ENCODE measurements at regions not wholly inside any gene's neighbourhood (a gene's known extent, or its start where the extent isn't known, plus 50 kb on each side); places are given as distances from the start of the nearest gene placed in this dataset.

DNA sequence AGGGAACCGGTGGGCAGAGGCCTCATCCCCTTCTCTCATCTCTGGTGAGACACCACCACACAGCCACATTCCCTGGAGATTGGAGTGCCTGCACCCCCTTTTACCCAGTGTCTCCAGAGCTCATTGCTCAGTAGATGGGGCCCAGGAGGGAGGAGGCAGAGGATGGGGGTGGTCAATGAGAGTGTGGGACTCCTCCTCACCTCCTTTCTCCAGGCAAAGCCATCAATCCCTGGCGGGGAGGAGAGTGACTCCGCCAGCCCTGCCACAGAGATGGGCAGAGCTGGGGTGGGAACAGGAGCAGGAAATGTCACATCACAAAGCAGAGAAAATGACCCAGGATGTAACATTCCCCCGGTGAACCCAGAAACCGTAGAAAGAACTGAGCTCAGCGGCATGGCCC lies 117.2 kb downstream of the MATN1 start:
- no peak for DNase-seq

DNA sequence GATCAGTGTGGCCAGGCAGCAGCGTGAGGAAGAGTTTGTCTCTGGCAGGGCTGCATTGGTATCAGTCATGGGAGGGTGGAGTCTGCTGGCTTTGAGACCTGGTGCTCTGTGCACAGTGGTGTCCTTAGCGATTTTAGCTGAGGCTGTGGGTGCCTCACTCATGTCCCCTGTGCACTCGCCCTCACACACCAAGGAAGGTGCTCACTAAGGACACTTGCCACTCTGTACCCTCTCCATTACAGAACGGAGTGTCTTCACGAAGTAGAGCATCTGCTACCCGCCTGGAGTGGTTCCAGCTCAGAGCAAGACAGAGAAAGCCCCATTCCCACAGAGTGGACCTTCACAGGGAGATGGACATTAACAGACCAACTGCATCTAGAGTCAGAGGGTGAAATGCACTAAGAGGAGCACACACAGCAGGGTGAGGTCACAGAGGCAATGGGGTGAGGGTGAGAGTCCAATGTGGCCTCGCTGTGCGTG lies 117.9 kb downstream of the MATN1 start:
- DNase-seq: no peak

DNA sequence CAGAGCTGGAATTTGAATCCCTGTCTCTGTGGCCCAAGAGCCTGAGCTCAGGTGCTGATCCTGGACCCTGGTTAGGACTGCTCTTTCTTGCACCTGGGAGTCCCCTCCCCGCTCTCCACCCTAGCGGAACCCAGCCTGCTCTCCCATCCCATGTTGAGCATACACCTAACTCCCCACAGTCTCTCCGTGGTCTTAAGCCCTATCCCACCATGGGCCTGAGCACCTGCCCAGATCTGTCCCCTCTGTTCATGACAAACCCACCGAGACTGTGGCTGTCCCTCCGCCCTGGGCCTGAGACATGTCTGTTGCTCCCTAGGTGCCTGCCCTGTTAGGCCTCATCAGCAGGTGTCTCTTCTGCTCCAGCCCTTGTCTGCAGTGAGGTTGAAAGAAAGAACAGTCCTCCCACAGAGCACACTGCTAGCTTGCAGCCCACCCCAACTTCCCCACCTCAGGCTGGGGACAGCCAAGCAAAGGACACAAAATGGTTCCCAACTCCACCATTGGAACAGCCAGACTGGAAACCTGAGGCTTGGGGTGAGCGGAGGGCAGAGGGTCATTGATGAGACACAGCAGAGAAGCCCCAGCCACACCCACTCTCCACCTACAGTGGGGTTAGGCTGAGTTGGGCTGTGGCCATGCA lies 118.5 kb downstream of the MATN1 start:
- no peak for DNase-seq

DNA sequence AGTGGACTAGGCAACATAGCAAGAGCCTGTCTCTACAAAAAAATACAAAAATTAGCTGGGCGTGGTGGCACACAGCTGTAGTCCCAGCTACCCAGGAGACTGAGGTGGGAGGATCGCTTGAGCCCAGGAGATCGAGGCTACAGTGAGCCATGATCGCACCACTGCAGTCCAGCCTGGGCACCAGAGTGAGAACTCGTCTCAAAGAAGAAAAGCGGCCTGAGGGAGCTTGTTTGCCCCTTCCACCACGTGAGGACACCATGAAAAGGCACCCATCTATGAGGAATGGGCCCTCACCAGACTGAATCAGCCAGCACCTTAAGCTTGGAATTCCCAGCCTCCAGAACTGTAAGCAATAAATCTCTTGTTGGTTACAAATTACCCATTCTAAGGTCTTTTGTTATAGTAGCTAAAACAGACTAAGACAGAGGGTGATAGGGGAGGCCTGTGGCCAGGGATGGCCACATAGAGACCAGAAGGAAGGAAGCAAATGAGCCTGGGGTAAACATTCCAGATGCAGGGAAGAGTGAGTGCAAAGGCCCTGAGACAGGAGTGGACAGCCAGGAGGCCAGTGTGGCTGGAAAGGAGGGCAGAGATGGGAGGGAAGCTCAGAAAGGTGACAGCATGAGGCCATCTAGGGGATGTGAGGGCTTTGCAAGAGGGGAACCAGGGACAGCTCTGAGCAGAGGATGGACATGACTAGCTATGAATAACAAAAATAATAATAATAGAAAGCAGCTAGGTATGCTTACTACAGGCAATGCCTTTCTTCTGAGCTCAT lies 120.1 kb downstream of the MATN1 start:
- DNase-seq: no peak

DNA sequence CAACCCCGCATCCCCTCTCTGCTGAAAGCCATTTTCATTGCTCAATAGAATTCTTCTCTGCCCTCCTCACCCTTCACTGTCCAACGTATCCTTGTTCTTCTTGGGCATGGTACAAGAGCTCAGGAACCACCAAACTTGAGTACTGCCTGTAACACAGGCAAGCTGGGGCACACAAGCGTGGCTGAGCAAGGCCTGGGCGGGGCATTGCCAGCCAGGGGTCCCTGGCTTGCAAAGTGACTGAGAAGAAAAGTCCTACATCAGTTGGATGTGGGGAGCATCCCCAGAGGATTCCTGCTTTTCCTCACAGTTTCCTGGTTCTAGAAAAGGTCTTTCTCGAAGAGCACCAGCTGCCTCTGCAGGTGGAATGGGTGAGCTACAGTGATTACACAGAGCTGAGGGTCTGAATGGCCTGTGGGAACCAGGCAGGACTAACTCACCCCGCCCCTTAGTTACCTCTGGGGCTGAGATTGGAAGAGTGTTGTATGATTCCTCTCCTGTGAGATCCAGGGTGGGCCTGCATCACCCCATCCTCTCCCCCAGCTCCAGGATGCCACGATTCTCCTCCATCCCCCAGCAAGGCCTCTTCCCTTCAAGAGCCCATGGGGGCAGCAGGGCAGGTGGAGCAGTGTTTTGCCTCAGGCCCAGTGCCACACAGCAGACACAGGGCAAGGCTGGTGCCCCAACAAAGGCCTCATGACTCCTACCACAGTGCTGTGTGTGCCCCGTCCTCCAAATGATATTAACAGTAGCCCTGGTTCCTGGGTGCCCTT lies 121.9 kb downstream of the MATN1 start:
- DNase-seq: no peak

DNA sequence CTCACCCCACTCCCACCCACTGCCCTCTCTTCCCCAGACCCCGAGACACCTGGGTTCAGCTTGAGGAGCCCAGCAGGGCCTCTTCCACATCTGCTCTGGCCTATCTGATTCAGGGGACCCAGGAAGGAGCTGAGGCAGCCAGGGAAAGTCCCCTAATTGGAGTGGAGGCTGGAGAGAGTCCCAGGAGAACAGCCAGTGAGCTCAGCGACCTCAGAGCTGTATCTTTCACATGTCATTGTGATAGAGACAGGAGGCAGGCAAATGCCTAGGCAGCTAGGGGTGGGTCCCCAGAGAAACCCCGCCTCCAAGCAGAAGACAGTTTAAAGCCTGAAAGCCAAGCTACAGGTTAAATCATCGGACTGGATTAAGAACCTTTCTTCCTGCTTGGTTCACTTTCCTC lies 122.7 kb downstream of the MATN1 start:
- DNase-seq: no peak

DNA sequence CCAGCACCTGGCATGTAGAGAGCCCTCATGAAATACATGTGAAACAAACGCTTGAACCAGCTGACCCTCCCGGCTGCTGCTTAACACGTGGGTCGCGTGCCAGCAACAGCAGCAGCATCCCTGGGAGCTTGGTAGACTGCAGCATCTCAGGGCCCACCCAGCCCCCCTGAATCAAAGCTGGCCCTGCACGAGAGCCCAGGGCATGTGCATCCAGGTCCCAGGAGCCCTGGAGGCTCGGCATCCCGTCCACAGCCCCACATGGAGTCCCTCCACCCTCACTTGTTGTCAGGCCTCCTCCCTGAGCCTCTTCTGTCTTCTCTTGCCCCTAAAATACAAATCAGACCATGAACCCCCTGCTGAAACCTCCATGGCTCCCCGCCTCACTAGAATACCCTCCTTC lies 123.1 kb downstream of the MATN1 start:
- no peak for DNase-seq

DNA sequence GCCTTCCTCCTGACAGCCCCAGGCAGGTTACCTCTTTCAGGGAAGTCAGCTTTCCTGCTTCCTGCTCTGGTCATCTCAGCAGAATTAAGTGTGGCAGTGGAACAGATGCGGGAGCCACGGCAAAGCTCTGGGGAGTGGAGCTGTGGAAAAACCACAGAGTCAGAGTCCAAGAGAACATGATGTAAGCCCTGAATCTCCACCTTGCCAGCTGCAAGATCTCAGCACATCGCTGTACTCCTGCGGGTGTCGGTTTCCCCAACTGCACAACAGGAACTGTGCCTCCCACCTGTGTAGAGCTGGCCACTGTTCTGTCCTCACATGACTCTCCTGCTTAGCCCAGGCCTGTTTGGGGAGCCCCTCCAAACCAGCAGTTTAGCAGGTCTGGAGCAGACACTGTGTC lies 123.7 kb downstream of the MATN1 start:
- no peak for DNase-seq

DNA sequence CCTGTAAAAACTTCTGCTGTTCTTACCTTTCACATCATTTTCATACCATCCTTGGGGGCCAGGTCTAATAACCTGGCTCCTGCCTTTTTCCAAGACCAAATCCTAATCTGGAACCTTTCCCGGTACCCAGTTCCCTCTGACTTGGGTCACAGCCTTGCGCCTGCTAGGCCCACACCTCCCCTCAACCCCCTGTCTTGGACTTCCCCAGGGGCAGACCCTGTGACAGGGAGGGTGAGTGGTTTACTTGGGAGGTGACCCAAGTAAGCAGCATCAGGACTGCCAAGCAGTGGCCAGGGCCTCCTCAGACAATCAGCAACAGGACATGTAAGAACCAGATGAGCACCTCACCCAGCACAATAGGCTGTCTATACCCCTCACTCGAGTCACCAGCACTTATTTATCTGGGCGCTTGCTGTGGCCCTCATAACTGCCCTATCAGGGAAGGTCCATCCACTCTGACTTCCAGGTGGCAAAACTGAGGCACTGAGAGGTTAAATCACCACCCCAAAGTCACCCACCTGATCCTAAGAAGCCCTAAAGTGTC lies 124.7 kb downstream of the MATN1 start:
- DNase-seq: no peak

DNA sequence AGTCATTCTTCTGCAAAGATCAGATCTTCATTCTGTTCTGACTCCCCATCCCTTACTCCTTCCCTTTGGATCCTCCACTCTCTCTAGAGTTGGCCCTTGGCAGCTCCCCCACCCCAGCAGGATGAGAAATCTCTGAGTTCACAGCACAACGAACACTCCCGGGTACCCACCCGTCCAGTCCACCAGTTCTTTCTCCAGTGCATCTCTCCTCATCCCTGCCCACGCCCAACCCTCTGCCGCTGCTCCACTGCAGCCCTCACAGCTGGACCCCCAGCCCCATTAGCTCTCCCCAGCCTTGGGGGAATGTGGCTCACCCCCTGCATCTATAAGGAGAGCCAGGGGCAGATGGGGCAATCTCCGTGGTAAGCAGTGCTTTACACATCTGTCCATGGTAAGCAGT lies 125.7 kb downstream of the MATN1 start:
- DNase-seq: no peak

DNA sequence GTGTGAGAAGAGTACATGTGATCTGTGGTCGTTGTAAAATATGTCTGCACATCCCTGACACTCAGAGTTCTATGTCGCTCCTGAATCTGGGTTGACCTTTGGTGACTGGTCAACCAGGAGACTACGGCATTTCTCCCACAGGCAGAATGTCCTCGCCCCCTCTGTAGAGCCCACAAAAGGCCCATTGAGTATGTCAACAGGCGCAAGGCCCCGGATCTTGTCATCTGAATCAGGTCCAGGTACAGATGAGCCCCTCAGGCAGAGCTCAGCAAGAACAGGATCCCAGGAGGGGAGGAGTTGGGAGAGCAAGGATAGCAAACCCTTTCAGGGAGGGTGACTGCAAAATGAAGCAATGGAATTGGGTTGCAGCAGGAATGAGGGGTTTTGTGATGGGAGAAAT lies 126.5 kb downstream of the MATN1 start:
- DNase-seq: no peak

DNA sequence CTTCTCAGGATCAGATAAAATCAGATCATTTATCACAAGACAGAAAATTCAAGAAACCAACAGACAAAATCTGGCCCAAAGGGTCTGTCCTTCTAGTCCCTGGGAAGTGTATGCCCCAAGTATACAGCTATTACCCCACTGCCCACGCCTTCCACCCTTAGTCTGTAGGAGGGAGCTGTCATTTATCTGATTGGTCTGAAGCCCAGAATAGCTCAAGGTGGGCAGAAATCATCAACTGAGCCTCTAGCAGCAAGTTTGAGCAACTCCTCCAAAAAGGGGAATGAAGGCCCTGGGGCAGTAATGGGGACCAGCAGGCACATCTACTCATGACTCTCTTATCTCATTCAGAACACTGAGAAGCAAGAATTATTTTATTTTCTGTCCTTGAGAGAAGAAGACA lies 126.9 kb downstream of the MATN1 start:
- no peak for DNase-seq

DNA sequence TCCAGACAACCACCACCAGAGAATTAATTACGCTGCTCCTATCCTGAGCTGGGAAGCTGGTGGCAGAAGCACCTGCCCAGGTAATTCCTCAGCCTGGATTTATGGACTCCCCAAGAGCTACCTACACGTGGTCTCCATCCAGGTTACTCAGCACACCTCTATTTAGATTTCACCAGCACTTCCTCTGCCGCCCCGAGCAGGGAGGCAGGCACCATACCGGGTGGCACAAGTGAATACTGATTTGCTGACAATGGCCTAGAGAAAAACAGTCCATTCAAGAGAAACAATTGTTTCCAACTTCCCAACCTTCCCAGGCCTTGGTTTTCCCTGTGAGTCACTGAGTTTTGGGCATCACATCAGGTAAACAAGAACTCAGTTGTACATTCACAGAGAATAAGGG lies 134.3 kb downstream of the MATN1 start:
- DNase-seq: no peak

DNA sequence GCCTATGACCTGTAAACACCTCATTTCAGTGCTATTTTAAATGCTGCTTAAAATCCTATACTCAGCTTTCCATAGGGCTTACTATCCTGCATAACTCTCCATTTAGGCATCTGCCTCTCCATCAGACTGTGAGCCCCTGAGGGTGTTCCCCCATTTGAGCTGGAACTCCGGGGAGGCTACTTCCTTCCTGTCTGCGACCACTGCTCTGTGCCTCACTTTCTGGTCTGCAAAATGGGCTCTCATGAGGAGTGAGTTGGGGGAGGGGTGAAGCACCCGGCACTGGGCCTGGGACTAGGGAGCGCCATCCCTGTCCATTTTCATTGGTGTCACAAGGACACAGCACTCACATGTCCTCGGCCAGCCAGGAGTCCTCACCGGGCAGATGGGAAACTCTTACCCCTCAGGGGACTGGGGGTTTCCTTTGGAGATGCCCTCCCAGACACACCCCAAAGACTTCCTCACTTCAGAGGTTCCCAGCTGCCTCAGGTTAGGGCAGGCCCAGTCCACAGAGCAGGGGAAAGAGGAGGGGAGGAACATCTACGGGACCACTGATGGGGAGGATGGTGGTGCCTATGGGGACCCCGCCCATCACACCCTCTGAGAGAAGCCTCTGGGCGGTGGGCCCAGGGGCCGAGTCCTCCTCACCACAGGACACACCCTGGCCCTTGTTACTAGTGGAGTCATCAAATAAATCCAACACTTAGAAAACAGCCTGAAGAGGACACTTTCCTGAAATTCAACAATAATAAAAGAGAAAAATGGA lies 134.9 kb downstream of the MATN1 start:
- no peak for DNase-seq

DNA sequence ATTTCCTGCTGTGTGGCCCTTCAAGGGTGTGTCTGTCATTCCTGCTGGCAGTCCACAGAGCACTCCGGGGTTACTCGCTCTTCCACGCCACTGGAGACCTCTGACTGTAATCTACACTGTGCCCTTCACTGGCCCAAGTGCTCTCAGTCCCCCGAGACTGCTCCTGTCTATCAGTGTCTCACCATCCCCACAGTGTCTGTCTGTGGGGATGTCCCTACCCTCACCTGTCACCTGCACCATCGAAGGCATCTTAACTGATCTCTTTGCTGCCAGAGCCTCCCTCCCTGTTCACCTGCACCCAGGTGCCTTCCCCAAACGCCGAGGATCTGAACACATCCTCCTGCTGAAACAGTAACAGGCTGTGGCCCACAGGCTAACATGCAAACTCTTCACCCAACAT lies 136.7 kb downstream of the MATN1 start:
- DNase-seq: no peak

DNA sequence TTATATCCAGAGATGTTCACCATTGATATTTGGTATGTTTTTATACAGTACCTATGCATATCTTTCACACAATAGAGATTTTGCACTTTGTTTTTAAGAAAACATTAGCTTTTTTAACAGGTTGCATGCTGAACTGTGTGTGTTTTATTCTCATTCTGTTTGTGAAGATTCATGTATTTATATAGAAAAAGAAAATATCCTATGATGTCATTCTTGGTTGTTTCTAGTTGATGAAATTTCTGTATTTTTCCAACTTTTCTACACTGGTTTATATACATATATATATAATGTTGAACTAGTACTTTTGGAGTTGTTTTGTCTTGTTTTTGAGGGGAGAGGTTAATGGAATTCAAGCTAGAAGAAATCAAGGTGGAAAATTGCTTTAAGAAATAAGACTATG lies 143.8 kb downstream of the MATN1 start:
- DNase-seq: no peak

DNA sequence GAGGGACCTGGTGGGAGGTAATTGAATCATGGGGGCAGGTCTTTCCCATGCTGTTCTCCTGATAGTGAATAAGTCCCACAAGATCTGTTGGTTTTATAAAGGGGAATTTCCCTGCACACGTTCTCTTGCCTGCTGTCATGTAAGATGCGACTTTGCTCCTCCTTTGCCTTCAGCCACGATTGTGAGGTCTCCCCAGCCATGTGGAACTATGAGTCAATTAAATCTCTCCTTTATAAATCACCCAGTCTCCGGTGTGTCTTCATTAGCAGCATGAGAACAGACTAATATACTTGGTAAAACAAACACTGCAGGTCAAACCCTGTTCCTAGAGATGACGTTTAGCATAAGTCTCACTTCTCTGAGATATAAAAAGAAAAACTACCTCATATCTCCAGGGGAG lies 148.3 kb downstream of the MATN1 start:
- no peak for DNase-seq

DNA sequence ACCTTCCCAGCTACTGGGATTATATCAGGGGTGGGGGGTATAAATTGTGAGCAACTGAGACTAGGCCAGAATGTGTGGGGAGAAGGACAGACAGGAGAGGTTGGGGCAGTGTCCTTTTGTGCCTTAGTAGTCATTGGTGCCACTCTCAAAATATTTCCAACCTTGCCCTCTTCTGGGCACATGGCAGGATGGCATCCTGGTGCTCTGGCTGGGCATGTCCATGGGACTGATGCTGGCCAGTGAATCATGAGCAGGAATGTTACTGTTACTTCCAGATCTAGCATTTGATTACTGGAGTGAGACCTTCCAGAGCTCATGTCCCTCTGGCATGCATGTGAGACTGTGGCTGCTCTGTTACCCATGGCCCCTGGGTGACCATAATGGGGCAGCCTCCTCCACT lies 151.2 kb downstream of the MATN1 start:
- no peak for DNase-seq

DNA sequence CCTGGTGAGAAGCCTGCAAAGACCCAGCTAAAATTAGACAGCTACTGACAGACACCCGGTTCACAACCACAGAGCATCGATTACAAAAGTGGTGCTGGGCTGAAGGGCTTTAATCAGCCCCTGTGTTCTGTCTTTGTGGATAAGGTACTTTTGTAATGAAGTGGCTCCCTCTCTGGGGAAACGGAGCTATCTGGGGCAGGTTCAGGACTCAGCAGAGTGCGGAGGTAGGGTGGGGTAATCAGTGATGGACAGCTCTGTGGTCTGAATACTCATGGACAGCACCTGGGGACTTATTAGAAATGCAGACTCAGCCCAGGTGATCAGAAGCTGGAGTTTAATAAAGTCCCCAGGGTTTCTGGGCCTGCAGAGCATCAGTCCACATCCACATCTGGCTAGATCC lies 152.0 kb downstream of the MATN1 start:
- no peak for DNase-seq

DNA sequence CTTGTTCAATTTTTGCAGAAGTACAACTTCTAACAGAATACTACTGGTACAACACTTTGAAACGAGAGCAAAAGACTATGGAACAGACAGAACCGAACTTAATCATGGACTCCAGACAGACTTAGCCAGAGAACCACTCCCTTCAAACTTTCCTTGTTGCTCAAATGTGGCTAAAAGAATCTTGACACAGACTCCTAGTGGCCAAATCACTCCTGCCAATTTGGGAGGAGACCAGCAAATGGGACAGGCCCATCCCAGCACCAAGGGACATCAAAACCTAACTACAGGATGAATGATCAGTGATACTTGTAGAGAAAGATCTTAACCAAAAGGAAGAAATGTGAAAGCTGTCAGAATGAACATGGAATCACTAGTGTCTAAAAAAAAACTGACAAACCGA lies 154.0 kb downstream of the MATN1 start:
- DNase-seq: no peak

DNA sequence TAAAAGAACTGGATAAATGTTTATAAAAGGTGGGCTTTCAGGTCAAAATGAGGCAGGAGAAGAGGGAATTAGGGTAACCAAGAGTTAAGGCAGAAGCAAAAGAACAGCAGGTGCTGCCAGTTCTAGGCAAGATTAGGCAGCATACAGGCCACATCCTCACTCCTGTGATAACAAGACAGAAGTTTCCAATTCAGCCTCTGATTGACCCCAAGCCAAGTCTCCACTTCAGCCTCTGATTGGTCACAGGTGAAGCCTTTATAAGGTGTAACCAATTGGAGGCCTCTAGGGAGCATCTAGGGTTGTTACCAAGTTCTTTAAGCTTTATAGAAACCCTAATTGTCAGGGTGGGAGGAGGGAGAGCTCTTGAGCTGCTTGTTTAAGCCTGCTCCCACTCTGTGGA lies 160.8 kb downstream of the MATN1 start:
- no peak for DNase-seq

DNA sequence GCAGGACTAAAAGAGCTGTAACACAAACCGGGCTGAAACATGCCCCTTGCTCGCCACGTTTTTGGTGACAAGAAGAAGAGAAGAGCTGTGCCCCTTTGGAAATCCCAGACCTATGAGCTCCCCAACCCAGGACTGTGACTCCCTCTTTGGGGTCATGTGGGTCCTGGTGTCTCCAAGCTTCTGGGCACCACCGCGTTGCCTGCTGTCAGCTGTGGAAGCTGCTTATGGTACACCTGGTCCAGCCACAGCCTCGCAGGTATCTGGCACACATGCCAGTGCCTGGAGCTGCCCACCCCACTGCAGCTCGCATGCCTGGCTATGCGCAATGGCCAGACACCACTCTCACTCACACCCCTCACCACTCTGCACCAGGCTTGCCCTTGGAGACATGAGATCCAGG lies 171.8 kb downstream of the MATN1 start:
- DNase-seq: no peak
